Breast epithelium (tissue), 4 donors: ENCODE measurements at regions not wholly inside any gene's neighbourhood (a gene's known extent, or its start where the extent isn't known, plus 50 kb on each side); places are given as distances from the start of the nearest gene placed in this dataset.

Experiments used
- DNase-seq, 2 donors: peaks; one replicate each; pipeline ENCODE4 v3.0.0-alpha.2; 2019; ENCODE audit warnings: low spot score in 2 of 2
- H3K27ac ChIP-seq, 2 donors: fragments of 200-600 bp; sonication (generic) in 1 of 2; one replicate each; pipeline ENCODE4 v1.5.1; 2016 to 2019; ENCODE audit warnings: mild to moderate bottlenecking in 1 of 2
- H3K27me3 ChIP-seq, 2 donors: fragments of 200-600 bp; sonication (generic) in 1 of 2; one replicate each; pipeline versions ENCODE4 v1.5.1 to v1.6.0; 2017 to 2019; ENCODE audit warnings: control low read depth in 1 of 2, mild to moderate bottlenecking in 1 of 2
- H3K36me3 ChIP-seq: fragments of 200-600 bp; one replicate; pipeline ENCODE4 v1.5.1; 2019
- H3K4me1 ChIP-seq, 2 donors: fragments of 200-600 bp; sonication (generic); one replicate each; pipeline ENCODE4 v1.5.1; 2016 to 2019; ENCODE audit warnings: control low read depth in 1 of 2
- H3K4me3 ChIP-seq, 3 donors: fragments of 200-600 bp; sonication (generic); 1 replicate in 2 of 3; 2 replicates in 1 of 3; pipeline ENCODE4 v1.5.1; 2016 to 2019; ENCODE audit warnings: mild to moderate bottlenecking in 3 of 3, moderate library complexity in 2 of 3
- H3K9me3 ChIP-seq, 2 donors: fragments of 200-600 bp; sonication (generic) in 1 of 2; one replicate each; pipeline ENCODE4 v1.5.1; 2016 to 2019; ENCODE audit warnings: control low read depth in 1 of 2
- CTCF ChIP-seq, 3 donors: fragments of 450-650 bp; IDR thresholded peaks; one replicate each; pipeline ENCODE4 v1.5.1; 2016 to 2017; ENCODE audit warnings: antibody characterized with exemption in 3 of 3, mild to moderate bottlenecking in 3 of 3, moderate library complexity in 3 of 3
- POLR2A ChIP-seq: fragments of 450-650 bp; IDR thresholded peaks from one replicate; pipeline ENCODE4 v1.6.1; 2016; ENCODE audit warnings: antibody characterized with exemption, mild to moderate bottlenecking, moderate library complexity
- POLR2AphosphoS5 ChIP-seq, 3 donors: sonication (generic); formaldehyde crosslinking; IDR thresholded peaks; one replicate each; pipeline ENCODE4 v1.6.1; 2017; ENCODE audit warnings: antibody characterized with exemption in 3 of 3
- intact Hi-C: fragments of 100-400 bp; cut with DNase I; formaldehyde crosslinking; loops from one replicate; pipeline ENCODE4 v1.15.1; 2023; ENCODE audit warnings: low total_unique reads

- intact Hi-C loops = no loop called here
- Histone ChIP-seq H3K4me1 (no peaks in the 10 kb centered on the region), H3K9me3 (no peaks in the 10 kb centered on the region), H3K36me3 (no peaks in the 10 kb centered on the region), H3K27me3 (no peaks in the 10 kb centered on the region), H3K27ac (no peak overlapping the region), H3K4me3 (no peak overlapping the region)
- no peak for DNase-seq
- TF ChIP-seq CTCF (IDR thresholded peaks at IDR 0.05) = no peak
- TF ChIP-seq POLR2A = no peak
- TF ChIP-seq POLR2AphosphoS5 (IDR thresholded peaks at IDR 0.05) = no peak
Measured at GRCh38 chr3:106120356-106120755, 251.5 kb upstream of the CBLB start.

GRCh38 chr3:106121491-106122289 is 252.9 kb upstream of the CBLB start:
- TF ChIP-seq POLR2AphosphoS5 (IDR thresholded peaks at IDR 0.05) = no peak
- TF ChIP-seq CTCF (IDR thresholded peaks at IDR 0.05) = no peak
- TF ChIP-seq POLR2A = no peak
- H3K4me1 ChIP-seq = no peaks in the 10 kb centered on the region
- intact Hi-C loops = no loop called here

GRCh38 chr3:106124818-106125217 is 256.0 kb upstream of the CBLB start:
- no peaks in the 10 kb centered on the region for H3K36me3 ChIP-seq
- TF ChIP-seq POLR2AphosphoS5 (IDR thresholded peaks at IDR 0.05) (no peak), POLR2A (no peak), CTCF (IDR thresholded peaks at IDR 0.05) (no peak)
- no peak for DNase-seq
- H3K9me3 ChIP-seq = no peaks in the 10 kb centered on the region
- no peak overlapping the region for H3K4me3 ChIP-seq
- H3K27ac ChIP-seq = no peak overlapping the region
- H3K4me1 ChIP-seq = no peaks in the 10 kb centered on the region
- intact Hi-C loops = no loop called here
- no peaks in the 10 kb centered on the region for H3K27me3 ChIP-seq

More at GRCh38 chr3:106121491-106122289, 252.9 kb upstream of the CBLB start:
- H3K27ac ChIP-seq = no peak overlapping the region
- no peak for DNase-seq
- no peaks in the 10 kb centered on the region for H3K9me3 ChIP-seq
- H3K36me3 ChIP-seq = no peaks in the 10 kb centered on the region
- no peak overlapping the region for H3K4me3 ChIP-seq
- H3K27me3 ChIP-seq = no peaks in the 10 kb centered on the region

GRCh38 chr3:106125321-106125720 is 256.5 kb upstream of the CBLB start:
- Histone ChIP-seq H3K36me3 (no peaks in the 10 kb centered on the region), H3K9me3 (no peaks in the 10 kb centered on the region), H3K4me1 (no peaks in the 10 kb centered on the region), H3K27ac (no peak overlapping the region), H3K27me3 (no peaks in the 10 kb centered on the region), H3K4me3 (no peak overlapping the region)
- no peak for DNase-seq
- no peak for TF ChIP-seq CTCF (IDR thresholded peaks at IDR 0.05)
- no peak for TF ChIP-seq POLR2A
- no peak for TF ChIP-seq POLR2AphosphoS5 (IDR thresholded peaks at IDR 0.05)
- intact Hi-C loops = no loop called here

GRCh38 chr3:106126067-106126845 is 257.4 kb upstream of the CBLB start:
- intact Hi-C loops = no loop called here
- Histone ChIP-seq H3K27me3 (no peaks in the 10 kb centered on the region), H3K4me3 (no peak overlapping the region), H3K9me3 (no peaks in the 10 kb centered on the region), H3K36me3 (no peaks in the 10 kb centered on the region), H3K27ac (peak overlapping the region; percentile 27 to 30), H3K4me1 (no peaks in the 10 kb centered on the region)
- DNase-seq = no peak
- no peak for TF ChIP-seq POLR2AphosphoS5 (IDR thresholded peaks at IDR 0.05)
